H4 (cell line): ENCODE measurements at regions not wholly inside any gene's neighbourhood (a gene's known extent, or its start where the extent isn't known, plus 50 kb on each side); places are given as distances from the start of the nearest gene placed in this dataset.

Experiments
- DNase-seq: peaks from one replicate; pipeline ENCODE4 v3.0.0-alpha.2; 2015; ENCODE audit warnings: low spot score

DNA sequence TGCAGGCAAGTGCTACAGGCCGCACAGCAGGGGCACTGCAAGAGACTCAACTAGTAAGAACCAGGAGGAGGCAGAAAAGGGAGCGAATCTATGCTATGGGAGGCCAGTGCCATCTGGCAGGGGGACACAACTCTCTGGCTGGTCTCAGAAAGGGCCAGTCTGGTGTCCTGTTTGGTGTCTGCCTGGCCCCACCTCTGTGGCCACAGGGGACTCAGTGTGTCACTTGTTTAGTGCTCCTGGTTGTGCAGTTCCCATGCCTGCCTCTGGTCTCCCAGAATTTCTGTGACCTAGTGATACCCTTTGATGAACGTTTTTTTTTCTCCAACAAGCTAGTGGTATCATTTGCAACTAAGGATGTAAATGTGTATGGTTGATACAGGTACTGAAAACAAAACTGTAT, 59.2 kb upstream of the JCAD start:
- DNase-seq = no peak

DNA sequence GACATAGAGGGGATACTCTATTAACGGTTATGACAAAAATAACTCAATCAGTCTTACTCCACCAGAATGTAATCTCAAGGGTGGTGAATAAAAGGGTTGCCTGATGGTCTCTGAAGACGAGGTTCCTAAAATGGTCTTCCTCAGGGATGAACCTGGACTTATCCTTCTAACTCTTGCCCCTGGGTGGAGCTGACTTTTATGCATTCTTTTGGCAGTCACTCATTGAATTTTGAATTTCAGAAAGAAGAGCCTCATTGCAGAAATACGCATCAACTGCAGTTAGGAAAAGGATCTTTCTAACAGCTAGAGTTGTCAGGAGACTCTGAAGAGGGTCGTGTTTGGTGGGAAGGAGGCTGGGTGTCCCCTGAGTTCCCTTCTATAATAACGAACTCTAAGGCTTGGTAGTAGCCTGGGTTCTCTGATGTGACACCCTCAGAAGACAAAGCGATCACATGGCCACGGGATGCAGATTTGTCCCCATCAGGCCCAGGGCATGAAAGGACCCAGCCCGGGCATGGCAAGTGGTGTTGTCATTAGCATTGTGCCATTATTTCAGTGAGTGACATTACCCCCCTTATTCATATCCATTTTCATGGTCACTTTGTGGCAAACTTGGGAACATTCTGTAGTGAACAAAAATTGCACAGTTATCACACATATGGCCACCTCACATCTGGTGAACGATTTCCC, 58.6 kb upstream of the JCAD start:
- DNase-seq = no peak

DNA sequence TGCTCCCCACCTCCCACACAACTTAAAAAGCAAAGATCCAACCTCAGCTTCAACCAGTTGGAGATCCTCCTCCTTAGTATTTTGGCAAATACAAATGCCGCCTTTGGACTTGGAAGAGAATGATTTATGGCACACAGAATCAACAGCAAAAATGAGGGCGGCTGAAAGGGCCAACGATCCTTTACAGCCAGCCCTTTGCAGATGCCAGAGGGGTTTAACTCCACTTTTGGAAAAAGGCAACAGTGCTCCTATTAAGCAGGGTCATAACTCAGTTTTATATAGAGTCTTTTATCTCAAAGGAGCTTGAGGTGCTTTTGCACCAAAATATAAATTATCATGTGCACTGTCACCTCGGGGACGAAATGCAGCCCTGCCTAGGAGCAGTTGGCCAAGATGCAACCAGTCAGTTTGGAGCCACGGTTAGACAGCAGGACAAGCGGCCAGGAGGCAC, 56.7 kb upstream of the JCAD start:
- no peak for DNase-seq

DNA sequence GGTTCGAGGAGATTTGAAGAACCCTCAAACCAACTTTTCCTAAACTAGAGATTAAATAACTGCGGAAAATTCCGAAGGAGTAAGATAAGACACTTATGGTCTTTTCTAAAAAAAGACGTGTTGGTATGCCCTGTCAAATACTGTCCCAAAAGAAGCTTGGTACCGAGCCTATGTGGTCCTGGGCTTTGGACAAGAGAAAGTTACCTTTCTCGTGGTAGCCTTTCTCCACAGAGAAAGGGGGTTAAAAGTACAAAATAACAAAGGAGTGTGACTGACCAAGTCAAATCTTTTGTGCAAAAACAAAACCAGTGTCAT, 56.2 kb upstream of the JCAD start:
- DNase-seq = no peak

DNA sequence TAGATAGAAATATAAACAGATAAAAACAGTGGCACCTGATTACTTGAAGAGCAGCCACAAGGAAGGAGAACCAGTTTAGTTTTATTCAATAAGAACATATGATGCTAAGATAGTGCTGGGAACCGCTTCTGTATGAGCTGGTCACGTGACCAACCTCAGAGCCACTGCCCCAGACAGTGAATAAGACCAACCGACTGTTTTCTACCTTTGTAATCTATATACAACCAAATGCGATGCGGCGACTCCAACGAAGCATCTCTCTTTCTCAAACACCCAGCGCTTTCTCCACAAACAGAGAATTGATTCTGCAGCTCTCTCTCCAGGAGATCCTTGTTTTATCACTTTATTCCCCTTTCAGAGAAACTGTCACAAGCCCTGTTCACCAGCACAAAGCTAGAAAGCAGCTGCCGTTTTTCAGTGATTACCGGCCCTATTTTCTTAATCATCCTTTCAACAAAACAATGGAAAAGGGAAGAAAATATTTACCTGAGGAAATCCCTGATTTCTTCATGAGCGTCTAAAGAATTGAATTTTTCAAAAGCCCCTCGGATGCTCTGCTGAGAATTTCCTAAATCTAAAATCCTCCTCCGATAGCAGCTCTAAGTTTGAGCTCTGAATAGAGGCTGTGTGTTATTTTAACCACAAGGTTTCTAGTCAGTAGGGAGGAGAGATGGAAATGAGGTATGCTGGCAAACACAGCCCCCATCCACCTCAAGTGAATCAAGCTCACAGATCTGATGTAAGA, 55.7 kb upstream of the JCAD start:
- DNase-seq = no peak

DNA sequence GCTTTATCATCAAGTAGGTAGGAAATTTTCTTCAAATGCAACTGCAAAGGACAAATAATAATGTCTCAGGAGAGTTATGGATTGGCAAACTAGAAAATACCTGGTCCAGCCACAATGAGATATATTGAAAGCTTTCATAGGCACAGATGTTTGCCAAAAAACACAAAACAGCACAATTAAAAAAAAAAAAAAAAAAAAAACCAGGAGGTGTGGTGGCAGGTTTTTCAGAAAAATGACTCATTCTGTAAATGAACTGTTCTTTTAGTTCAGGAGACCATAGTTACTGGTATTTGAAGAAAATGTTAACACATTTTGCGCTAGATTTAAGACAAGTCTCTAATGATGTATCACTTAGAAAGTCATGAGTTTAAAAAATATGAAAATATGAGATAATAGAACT, 55.0 kb upstream of the JCAD start:
- DNase-seq = no peak

DNA sequence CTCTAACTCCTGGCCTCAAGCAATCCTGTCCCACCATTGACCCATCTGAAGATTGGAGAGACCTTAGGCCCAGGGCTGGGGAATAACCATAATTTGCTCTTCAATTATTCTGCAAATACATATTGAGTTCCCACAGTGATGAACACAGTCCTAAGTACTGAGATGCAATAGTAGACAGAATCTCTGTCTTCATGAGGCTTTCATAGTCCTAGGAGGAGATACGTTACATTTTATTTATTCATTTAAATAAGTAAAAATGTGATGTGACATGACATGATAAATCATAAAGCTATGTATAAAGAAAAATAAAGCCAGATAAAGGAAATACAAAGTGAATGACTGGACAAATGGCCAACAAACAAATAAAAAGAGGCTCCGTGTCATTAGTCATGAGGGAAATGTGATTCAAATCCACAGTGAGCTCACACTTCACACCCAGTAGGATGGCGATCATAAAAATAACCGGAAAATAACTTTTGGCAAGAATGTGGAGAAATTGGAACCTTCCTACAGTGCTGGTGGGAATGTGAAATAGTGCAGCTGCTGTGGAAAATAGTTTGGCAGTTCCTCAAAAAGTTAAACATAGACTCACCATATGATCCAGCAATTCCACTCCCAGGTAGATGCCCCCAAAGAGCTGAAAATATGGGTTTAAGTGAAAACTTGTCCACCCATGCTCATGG, 52.1 kb upstream of the JCAD start:
- no peak for DNase-seq
